HEK293 (cell line): ENCODE measurements at regions not wholly inside any gene's neighbourhood (a gene's known extent, or its start where the extent isn't known, plus 50 kb on each side); places are given as distances from the start of the nearest gene placed in this dataset.

Experiments
- CTCF ChIA-PET: fragments of 350-600 bp; formaldehyde crosslinking; extraction: SDS; loops from one replicate; lab custom pipeline; 2021; ENCODE audit warnings: antibody characterized with exemption; lab: Yijun Ruan, JAX
- POLR2A ChIA-PET: fragments of 300-600 bp; formaldehyde crosslinking; extraction: SDS; loops from one replicate; lab custom pipeline; 2020; ENCODE audit warnings: antibody characterized with exemption, inconsistent platforms; lab: Yijun Ruan, JAX
- H3K27ac ChIP-seq: fragments of 200-500 bp; sonication (Bioruptor generic); 2 replicates; pipeline ENCODE4 v1.5.1; 2014; ENCODE audit warnings: low read depth, low read length, control low read depth, inconsistent platforms; ENCODE audit errors: extremely low read depth
- H3K36me3 ChIP-seq, 2 experiments: fragments of 200-500 bp in 1 of 2; sonication (Bioruptor generic) in 1 of 2; 1 replicate in 1 of 2; 2 replicates in 1 of 2; pipeline ENCODE4 v1.5.1; 2014 to 2017; ENCODE audit warnings: inconsistent platforms in 2 of 2, low read length in 2 of 2; ENCODE audit not compliant: control insufficient read depth in 2 of 2, insufficient read depth in 1 of 2
- H3K4me1 ChIP-seq: fragments of 200-500 bp; sonication (Bioruptor generic); 2 replicates; pipeline ENCODE4 v1.5.1; 2014; ENCODE audit warnings: mild to moderate bottlenecking, low read length, inconsistent platforms; ENCODE audit not compliant: control insufficient read depth, insufficient read depth
- H3K4me3 ChIP-seq: 2 replicates; pipeline ENCODE4 v1.5.1; 2011; ENCODE audit warnings: low read depth, mild to moderate bottlenecking, control low read depth, low read length, moderate library complexity
- H3K9me3 ChIP-seq: fragments of 200-500 bp; sonication (Bioruptor generic); 2 replicates; pipeline ENCODE4 v1.5.1; 2014; ENCODE audit warnings: low read depth, low read length, inconsistent platforms; ENCODE audit not compliant: control insufficient read depth, insufficient read depth
- IKZF3 ChIP-seq: fragments of 450-650 bp; IDR thresholded peaks from 2 replicates; pipeline ENCODE4 v1.5.0; 2018; ENCODE audit warnings: missing biosample characterization, mild to moderate bottlenecking, missing genetic modification characterization, moderate library complexity
- SCRT1 ChIP-seq: fragments of 450-650 bp; formaldehyde crosslinking; IDR thresholded peaks from 2 replicates; pipeline ENCODE4 v1.5.1; 2016; ENCODE audit warnings: missing biosample characterization, missing genetic modification characterization, borderline replicate concordance
- SETDB1 ChIP-seq: IDR thresholded peaks from one replicate; pipeline ENCODE4 v1.6.1; 2017; ENCODE audit warnings: mild to moderate bottlenecking, low read length, moderate library complexity, mixed read lengths; ENCODE audit not compliant: insufficient read length
- TSHZ1 ChIP-seq: fragments of 450-650 bp; formaldehyde crosslinking; IDR thresholded peaks from 2 replicates; pipeline ENCODE4 v1.5.1; 2016; ENCODE audit warnings: missing biosample characterization, missing genetic modification characterization, borderline replicate concordance
- ZBTB44 ChIP-seq: fragments of 450-650 bp; IDR thresholded peaks from 2 replicates; pipeline ENCODE4 v1.5.1; 2018; ENCODE audit warnings: missing biosample characterization, mild to moderate bottlenecking, missing genetic modification characterization
- ZNF148 ChIP-seq: fragments of 450-650 bp; formaldehyde crosslinking; IDR thresholded peaks from 2 replicates; pipeline ENCODE4 v1.5.0; 2017; ENCODE audit warnings: missing biosample characterization, missing genetic modification characterization, borderline replicate concordance
- ZNF175 ChIP-seq: fragments of 450-650 bp; formaldehyde crosslinking; IDR thresholded peaks from 2 replicates; pipeline ENCODE4 v1.5.1; 2016; ENCODE audit warnings: missing biosample characterization, missing genetic modification characterization
- ZNF202 ChIP-seq: fragments of 450-650 bp; formaldehyde crosslinking; IDR thresholded peaks from 2 replicates; pipeline ENCODE4 v1.5.1; 2016; ENCODE audit warnings: missing biosample characterization, missing genetic modification characterization, borderline replicate concordance
- ZNF211 ChIP-seq: fragments of 450-650 bp; formaldehyde crosslinking; IDR thresholded peaks from 2 replicates; pipeline ENCODE4 v1.5.1; 2016; ENCODE audit warnings: low read depth, missing biosample characterization, missing genetic modification characterization
- ZNF23 ChIP-seq: fragments of 450-650 bp; formaldehyde crosslinking; IDR thresholded peaks from 2 replicates; pipeline ENCODE4 v1.5.1; 2016; ENCODE audit warnings: missing biosample characterization, missing genetic modification characterization, borderline replicate concordance
- ZNF341 ChIP-seq: fragments of 450-650 bp; formaldehyde crosslinking; IDR thresholded peaks from 2 replicates; pipeline ENCODE4; 2016; ENCODE audit warnings: low read depth, missing biosample characterization, missing genetic modification characterization
- ZNF433 ChIP-seq: fragments of 450-650 bp; formaldehyde crosslinking; IDR thresholded peaks from 2 replicates; pipeline ENCODE4 v1.5.1; 2016; ENCODE audit warnings: missing biosample characterization, missing genetic modification characterization, low read depth
- ZNF596 ChIP-seq: fragments of 450-650 bp; IDR thresholded peaks from 2 replicates; pipeline ENCODE4 v1.5.0; 2018; ENCODE audit warnings: missing biosample characterization, mild to moderate bottlenecking, missing genetic modification characterization, moderate library complexity
- ZNF623 ChIP-seq: fragments of 450-650 bp; formaldehyde crosslinking; IDR thresholded peaks from 2 replicates; pipeline ENCODE4 v1.5.1; 2016; ENCODE audit warnings: missing biosample characterization, missing genetic modification characterization
- ZNF776 ChIP-seq: fragments of 450-650 bp; formaldehyde crosslinking; IDR thresholded peaks from 2 replicates; pipeline ENCODE4 v1.5.0; 2017; ENCODE audit warnings: missing biosample characterization, missing genetic modification characterization, borderline replicate concordance
- ZNF791 ChIP-seq: fragments of 450-650 bp; formaldehyde crosslinking; IDR thresholded peaks from 2 replicates; pipeline ENCODE4 v1.5.1; 2016; ENCODE audit warnings: missing biosample characterization, missing genetic modification characterization
- ZSCAN4 ChIP-seq: fragments of 450-650 bp; formaldehyde crosslinking; IDR thresholded peaks from 2 replicates; pipeline ENCODE4 v1.5.1; 2017; ENCODE audit warnings: missing biosample characterization, missing genetic modification characterization

GRCh38 chr7:22645418-22646181 is 81.4 kb upstream of the IL6 start:
- H3K9me3 ChIP-seq: no peaks in the 10 kb centered on the region
- ChIA-PET POLR2A (interaction anchor here (0.6 kb wide), 2 partner anchors 11 to 27 kb away, joined by 3 to 4 read pairs; no protein-coding TSS in a partner anchor), CTCF (interaction anchor here (0.6 to 0.9 kb wide), 3 partner anchors 83 to 210 kb away, joined by 4 to 5 read pairs (median 4); no protein-coding TSS in a partner anchor)
- H3K4me3 ChIP-seq: no peak overlapping the region
- no peaks in the 10 kb centered on the region for H3K36me3 ChIP-seq
- no peaks in the 10 kb centered on the region for H3K4me1 ChIP-seq
- H3K27ac ChIP-seq: no peak overlapping the region
- no peak for TF ChIP-seq ZBTB44 (tag by site-specific recombination)
- TF ChIP-seq ZNF23: no peak
- no peak for TF ChIP-seq SCRT1 (tag by site-specific recombination)
- TF ChIP-seq ZNF776 (tag by site-specific recombination): no peak
- TF ChIP-seq TSHZ1 (tag by site-specific recombination): no peak
- TF ChIP-seq ZNF202 (tag by site-specific recombination): no peak
- TF ChIP-seq ZNF791: peak; percentile 96
- TF ChIP-seq ZNF433 (tag by site-specific recombination): no peak
- TF ChIP-seq ZNF623 (tag by site-specific recombination): no peak
- no peak for TF ChIP-seq ZNF211 (tag by site-specific recombination)
- no peak for TF ChIP-seq ZNF596 (tag by site-specific recombination)
- no peak for TF ChIP-seq IKZF3 (tag by site-specific recombination)
- TF ChIP-seq ZNF341 (tag by site-specific recombination): no peak
- no peak for TF ChIP-seq ZSCAN4 (tag by site-specific recombination)
- TF ChIP-seq ZNF175 (tag by site-specific recombination): no peak
- peak; percentile 95 for TF ChIP-seq SETDB1
- no peak for TF ChIP-seq ZNF148
